Panc1 (cell line): ENCODE measurements at regions not wholly inside any gene's neighbourhood (a gene's known extent, or its start where the extent isn't known, plus 50 kb on each side); places are given as distances from the start of the nearest gene placed in this dataset.

Experiments used
- CTCF ChIP-seq: fragments of 450-650 bp; IDR thresholded peaks from 2 replicates; pipeline ENCODE4 v1.5.1; 2017; ENCODE audit warnings: mild to moderate bottlenecking
- TF ChIP-seq, protein P1 (sequence below), 2 experiments: IDR thresholded peaks; 2 replicates each; pipeline ENCODE4 v1.6.1; 2011 to 2012; ENCODE audit warnings: low read depth in 2 of 2, control low read depth in 1 of 2, low read length in 1 of 2, mild to moderate bottlenecking in 1 of 2, moderate library complexity in 1 of 2; ENCODE audit not compliant: insufficient read depth in 1 of 2

DNA sequence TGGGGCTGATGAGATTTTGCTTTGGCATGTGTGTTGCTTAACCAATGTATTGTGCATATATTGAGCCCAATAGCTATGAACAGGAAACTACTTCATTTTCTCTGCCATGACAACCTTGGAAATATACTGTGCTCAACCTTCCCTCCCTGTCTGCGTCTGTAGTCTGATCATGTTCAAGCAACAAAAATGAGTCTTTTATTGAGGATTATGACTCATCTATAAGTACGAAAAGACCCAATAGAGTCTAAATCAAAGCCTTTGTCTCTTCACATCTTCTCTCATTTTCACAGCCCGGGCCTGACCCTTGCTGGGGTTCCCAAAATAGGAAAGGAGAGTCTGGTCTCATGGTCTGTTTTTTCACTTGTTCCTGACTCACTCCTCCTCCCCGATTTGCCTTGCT lies 158.2 kb downstream of the CAND1 start:
- TF ChIP-seq, protein P1, sequence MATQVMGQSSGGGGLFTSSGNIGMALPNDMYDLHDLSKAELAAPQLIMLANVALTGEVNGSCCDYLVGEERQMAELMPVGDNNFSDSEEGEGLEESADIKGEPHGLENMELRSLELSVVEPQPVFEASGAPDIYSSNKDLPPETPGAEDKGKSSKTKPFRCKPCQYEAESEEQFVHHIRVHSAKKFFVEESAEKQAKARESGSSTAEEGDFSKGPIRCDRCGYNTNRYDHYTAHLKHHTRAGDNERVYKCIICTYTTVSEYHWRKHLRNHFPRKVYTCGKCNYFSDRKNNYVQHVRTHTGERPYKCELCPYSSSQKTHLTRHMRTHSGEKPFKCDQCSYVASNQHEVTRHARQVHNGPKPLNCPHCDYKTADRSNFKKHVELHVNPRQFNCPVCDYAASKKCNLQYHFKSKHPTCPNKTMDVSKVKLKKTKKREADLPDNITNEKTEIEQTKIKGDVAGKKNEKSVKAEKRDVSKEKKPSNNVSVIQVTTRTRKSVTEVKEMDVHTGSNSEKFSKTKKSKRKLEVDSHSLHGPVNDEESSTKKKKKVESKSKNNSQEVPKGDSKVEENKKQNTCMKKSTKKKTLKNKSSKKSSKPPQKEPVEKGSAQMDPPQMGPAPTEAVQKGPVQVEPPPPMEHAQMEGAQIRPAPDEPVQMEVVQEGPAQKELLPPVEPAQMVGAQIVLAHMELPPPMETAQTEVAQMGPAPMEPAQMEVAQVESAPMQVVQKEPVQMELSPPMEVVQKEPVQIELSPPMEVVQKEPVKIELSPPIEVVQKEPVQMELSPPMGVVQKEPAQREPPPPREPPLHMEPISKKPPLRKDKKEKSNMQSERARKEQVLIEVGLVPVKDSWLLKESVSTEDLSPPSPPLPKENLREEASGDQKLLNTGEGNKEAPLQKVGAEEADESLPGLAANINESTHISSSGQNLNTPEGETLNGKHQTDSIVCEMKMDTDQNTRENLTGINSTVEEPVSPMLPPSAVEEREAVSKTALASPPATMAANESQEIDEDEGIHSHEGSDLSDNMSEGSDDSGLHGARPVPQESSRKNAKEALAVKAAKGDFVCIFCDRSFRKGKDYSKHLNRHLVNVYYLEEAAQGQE (IDR thresholded peaks at IDR 0.05; ENCODE audit: insufficient read depth in 1 of 2, low read depth in 2 of 2, low read length in 1 of 2), result no peak
- TF ChIP-seq CTCF, result no peak
